Calu3 (cell line): ENCODE measurements at regions not wholly inside any gene's neighbourhood (a gene's known extent, or its start where the extent isn't known, plus 50 kb on each side); places are given as distances from the start of the nearest gene placed in this dataset.

ENCODE experiments used
- BruUV-seq: library from RNA; stranded (reverse); fragments of 400-500 nt; replicated peaks from 2 replicates; lab custom pipeline; 2021; lab: Mats Ljungman, UMichigan
- CTCF ChIA-PET: fragments of 300-600 bp; sonication (Branson Sonifier 250); formaldehyde crosslinking; loops from one replicate; lab custom pipeline; 2022; ENCODE audit warnings: antibody characterized with exemption; lab: Charles Lee
- DNase-seq: peaks from one replicate; pipeline ENCODE4 v3.0.0; 2022
- H3K27ac Mint-ChIP-seq: one replicate; pipeline ENCODE4 v1.8.0; 2022; ENCODE audit warnings: mixed read lengths; ENCODE audit not compliant: unreplicated experiment
- H3K27me3 Mint-ChIP-seq: one replicate; pipeline ENCODE4 v1.8.0; 2022; ENCODE audit warnings: mixed read lengths; ENCODE audit not compliant: unreplicated experiment
- H3K36me3 Mint-ChIP-seq: one replicate; pipeline ENCODE4 v1.8.0; 2022; ENCODE audit warnings: mild to moderate bottlenecking, moderate library complexity, mixed read lengths; ENCODE audit not compliant: insufficient read depth, unreplicated experiment
- H3K4me1 Mint-ChIP-seq: one replicate; pipeline ENCODE4 v1.8.0; 2022; ENCODE audit warnings: mild to moderate bottlenecking, low read depth, mixed read lengths; ENCODE audit not compliant: unreplicated experiment
- H3K4me3 Mint-ChIP-seq: one replicate; pipeline ENCODE4 v1.8.0; 2022; ENCODE audit warnings: mild to moderate bottlenecking, low read depth, moderate library complexity, mixed read lengths; ENCODE audit not compliant: unreplicated experiment
- H3K9me3 Mint-ChIP-seq: one replicate; pipeline ENCODE4 v1.8.0; 2022; ENCODE audit warnings: low read depth, mixed read lengths; ENCODE audit not compliant: unreplicated experiment
- intact Hi-C: fragments of 100-400 bp; cut with micrococcal nuclease; formaldehyde crosslinking; loops from one replicate; pipeline ENCODE4 v1.10.0; 2022; ENCODE audit not compliant: unreplicated experiment
- TF ChIP-seq, protein P1 (sequence below): fragments of 200-600 bp; IDR thresholded peaks from one replicate; pipeline ENCODE4 v1.8.0; 2022; ENCODE audit warnings: antibody characterized with exemption; ENCODE audit not compliant: unreplicated experiment

DNA sequence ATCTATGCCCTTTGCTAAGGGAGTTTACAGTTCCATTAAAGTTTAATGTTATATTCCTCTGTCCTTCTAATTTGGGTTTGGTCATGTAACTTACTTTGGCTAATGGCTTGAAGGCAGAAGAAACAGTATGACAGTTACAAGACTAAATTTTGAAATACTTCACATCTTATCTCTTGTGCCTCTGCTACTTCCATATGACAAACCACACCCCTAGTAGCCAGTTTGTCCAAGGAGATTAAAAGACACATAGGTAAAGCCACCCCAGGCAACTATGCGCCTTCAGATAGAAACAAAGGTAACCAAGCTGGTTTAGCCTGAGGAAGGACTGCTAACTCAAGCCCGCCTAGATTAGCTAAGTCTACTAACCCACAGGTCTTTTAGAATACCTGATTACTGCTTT, 273.4 kb upstream of the MIR17HG start:
- no peak for DNase-seq
- TF ChIP-seq, protein P1, sequence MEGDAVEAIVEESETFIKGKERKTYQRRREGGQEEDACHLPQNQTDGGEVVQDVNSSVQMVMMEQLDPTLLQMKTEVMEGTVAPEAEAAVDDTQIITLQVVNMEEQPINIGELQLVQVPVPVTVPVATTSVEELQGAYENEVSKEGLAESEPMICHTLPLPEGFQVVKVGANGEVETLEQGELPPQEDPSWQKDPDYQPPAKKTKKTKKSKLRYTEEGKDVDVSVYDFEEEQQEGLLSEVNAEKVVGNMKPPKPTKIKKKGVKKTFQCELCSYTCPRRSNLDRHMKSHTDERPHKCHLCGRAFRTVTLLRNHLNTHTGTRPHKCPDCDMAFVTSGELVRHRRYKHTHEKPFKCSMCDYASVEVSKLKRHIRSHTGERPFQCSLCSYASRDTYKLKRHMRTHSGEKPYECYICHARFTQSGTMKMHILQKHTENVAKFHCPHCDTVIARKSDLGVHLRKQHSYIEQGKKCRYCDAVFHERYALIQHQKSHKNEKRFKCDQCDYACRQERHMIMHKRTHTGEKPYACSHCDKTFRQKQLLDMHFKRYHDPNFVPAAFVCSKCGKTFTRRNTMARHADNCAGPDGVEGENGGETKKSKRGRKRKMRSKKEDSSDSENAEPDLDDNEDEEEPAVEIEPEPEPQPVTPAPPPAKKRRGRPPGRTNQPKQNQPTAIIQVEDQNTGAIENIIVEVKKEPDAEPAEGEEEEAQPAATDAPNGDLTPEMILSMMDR = no peak
- BruUV-seq = no TSS peak
- Mint-ChIP-seq H3K4me1 (no peaks in the 10 kb centered on the region), H3K27me3 (no peaks in the 10 kb centered on the region), H3K27ac (no peak overlapping the region), H3K36me3 (no peaks in the 10 kb centered on the region), H3K9me3 (no peaks in the 10 kb centered on the region), H3K4me3 (no peak overlapping the region)
- intact Hi-C loops = loop anchor here (2.0 to 10.0 kb wide), 2 partner anchors 83 to 111 kb away; no protein-coding TSS in a partner anchor
- CTCF ChIA-PET = no interaction called here

DNA sequence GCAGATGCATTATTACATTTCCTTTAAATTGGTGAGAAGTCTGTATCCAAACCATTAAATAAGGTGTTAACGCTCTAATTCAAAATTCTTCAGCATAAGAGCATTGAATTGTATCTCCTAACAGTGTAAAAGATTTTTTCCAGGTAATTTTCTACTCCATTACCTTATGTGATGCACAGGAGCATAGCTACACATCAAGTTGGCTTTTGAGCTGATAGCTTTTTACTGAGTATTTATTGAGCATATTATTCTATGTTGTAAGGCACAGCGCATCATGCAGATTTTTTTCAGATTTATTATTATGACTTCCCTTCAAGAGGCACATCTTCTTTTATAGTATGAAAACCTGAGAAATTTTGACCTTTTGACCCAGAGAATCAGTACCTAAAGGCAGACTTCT, 270.7 kb upstream of the MIR17HG start:
- CTCF ChIA-PET = no interaction called here
- Mint-ChIP-seq H3K27ac (no peak overlapping the region), H3K4me3 (no peak overlapping the region), H3K9me3 (no peaks in the 10 kb centered on the region), H3K36me3 (no peaks in the 10 kb centered on the region), H3K4me1 (no peaks in the 10 kb centered on the region), H3K27me3 (no peaks in the 10 kb centered on the region)
- intact Hi-C loops = loop anchor here (5.0 to 10.0 kb wide), 2 partner anchors 108 to 170 kb away; no protein-coding TSS in a partner anchor
- no peak for DNase-seq
- TF ChIP-seq, protein P1 = no peak
- no TSS peak for BruUV-seq

DNA sequence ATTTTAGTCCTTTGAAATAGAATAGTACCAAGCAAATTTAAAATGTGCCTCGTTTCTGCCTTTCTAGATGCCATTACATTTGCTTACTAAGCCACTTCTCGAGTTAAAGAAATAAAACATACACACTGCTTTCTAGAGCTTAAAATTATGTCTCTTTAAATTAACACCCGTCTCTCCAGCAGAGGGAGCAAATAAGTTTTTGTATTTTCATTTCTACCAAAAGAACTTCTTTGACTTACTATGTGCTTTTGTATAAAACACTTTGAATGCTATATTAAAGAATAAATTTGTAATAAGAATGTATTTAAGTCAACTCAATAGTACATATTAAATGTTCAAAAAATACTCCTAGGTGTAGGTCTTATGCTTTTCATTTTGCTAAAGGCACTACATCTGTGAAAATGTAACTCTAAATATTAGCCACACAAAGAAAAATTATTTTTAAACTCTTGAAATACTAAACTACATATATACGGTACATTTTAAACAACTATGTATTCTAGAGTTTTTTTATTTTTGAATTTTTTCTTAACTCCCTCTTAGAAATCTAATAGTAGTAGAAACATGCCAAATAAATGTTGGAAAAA, 269.3 kb upstream of the MIR17HG start:
- Mint-ChIP-seq H3K4me1 (no peaks in the 10 kb centered on the region), H3K4me3 (no peak overlapping the region), H3K27me3 (no peaks in the 10 kb centered on the region), H3K9me3 (no peaks in the 10 kb centered on the region), H3K27ac (no peak overlapping the region), H3K36me3 (no peaks in the 10 kb centered on the region)
- no peak for DNase-seq
- TF ChIP-seq, protein P1 = no peak
- intact Hi-C loops = loop anchor here (5.0 to 10.0 kb wide), 2 partner anchors 107 to 169 kb away; no protein-coding TSS in a partner anchor
- BruUV-seq = no TSS peak
- CTCF ChIA-PET = interaction anchor here (1.4 kb wide), 1 partner anchor 107 kb away, joined by 13 read pairs; no protein-coding TSS in a partner anchor

DNA sequence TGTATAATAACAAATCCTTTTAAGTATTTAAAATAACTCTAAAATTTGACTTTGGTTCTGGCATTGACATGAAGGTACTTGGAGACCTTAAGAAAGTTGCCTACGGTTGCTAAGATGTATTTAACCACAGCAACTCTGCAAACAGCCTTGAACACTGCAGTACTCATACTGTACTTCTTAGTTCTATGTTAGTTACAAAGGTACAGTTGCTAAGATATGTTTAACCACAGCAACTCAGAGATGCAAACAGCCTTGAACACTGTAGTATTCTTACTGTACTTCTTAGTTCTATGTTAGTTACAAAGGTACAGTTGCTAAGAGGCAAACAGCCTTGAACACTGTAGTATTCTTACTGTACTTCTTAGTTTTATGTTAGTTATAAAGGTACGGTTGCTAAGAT, 268.3 kb upstream of the MIR17HG start:
- CTCF ChIA-PET = no interaction called here
- Mint-ChIP-seq H3K27me3 (no peaks in the 10 kb centered on the region), H3K4me3 (no peak overlapping the region), H3K27ac (no peak overlapping the region), H3K4me1 (no peaks in the 10 kb centered on the region), H3K36me3 (no peaks in the 10 kb centered on the region), H3K9me3 (no peaks in the 10 kb centered on the region)
- intact Hi-C loops = loop anchor here (5.0 to 10.0 kb wide), 2 partner anchors 106 to 168 kb away; no protein-coding TSS in a partner anchor
- TF ChIP-seq, protein P1 = no peak
- no TSS peak for BruUV-seq
- no peak for DNase-seq
